ENCODE measurements at regions not wholly inside any gene's neighbourhood (a gene's known extent, or its start where the extent isn't known, plus 50 kb on each side); places are given as distances from the start of the nearest gene placed in this dataset.
"Not testable (repeated sequence)": the region's sequence is repeated elsewhere in the genome, so short reads cannot be mapped to it uniquely, and the experiment has no call there.

- TF ChIP-seq CTCF (IDR thresholded peaks at IDR 0.05; ENCODE audit: extremely low read depth in 1 of 2, insufficient read depth in 1 of 2, low read depth in 1 of 2, low read length in 2 of 2); POLR2AphosphoS5 (IDR thresholded peaks at IDR 0.05; ENCODE audit: insufficient read depth, low read depth, low read length); POLR2A (IDR thresholded peaks at IDR 0.05; ENCODE audit: low read depth, low read length); MYC (IDR thresholded peaks at IDR 0.05; ENCODE audit: low read depth, low read length); EZH2 (IDR thresholded peaks at IDR 0.05; ENCODE audit: borderline replicate concordance, low read depth, low read length, severe bottlenecking); MAX (IDR thresholded peaks at IDR 0.05; ENCODE audit: insufficient read depth, insufficient read length); JUN (IDR thresholded peaks at IDR 0.05; ENCODE audit: borderline replicate concordance, insufficient read depth, insufficient read length, low read depth); GATA2 (IDR thresholded peaks at IDR 0.05; ENCODE audit: insufficient read depth, insufficient read length, low read depth, low read length); FOS (IDR thresholded peaks at IDR 0.05; ENCODE audit: borderline replicate concordance, insufficient read depth, low read length): not testable (repeated sequence)
Measured at GRCh38 chr9:107568406-107568805, 78.8 kb upstream of the KLF4 start.

All from endothelial cell of umbilical vein (primary cell).